DMS53 (cell line): ENCODE measurements at regions not wholly inside any gene's neighbourhood (a gene's known extent, or its start where the extent isn't known, plus 50 kb on each side); places are given as distances from the start of the nearest gene placed in this dataset.
A peak's percentile ranks its signal among the peaks of the same experiment; 100 is the strongest.

Experiments used
- DNase-seq: peaks from one replicate; lab custom pipeline; 2025; lab: John Stamatoyannopoulos, UW

- DNase-seq = no peak
These were observed 59.1 kb upstream of the GALNT13 start for GRCh38 chr2:153812632-153813031.

GRCh38 chr2:153818242-153818641 is 53.5 kb upstream of the GALNT13 start:
- no peak for DNase-seq

- DNase-seq = no peak
These were observed 52.6 kb upstream of the GALNT13 start for GRCh38 chr2:153819074-153819473.

GRCh38 chr2:153819501-153819900 is 52.2 kb upstream of the GALNT13 start:
- DNase-seq = peak; percentile 22
